ENCODE measurements at regions not wholly inside any gene's neighbourhood (a gene's known extent, or its start where the extent isn't known, plus 50 kb on each side); places are given as distances from the start of the nearest gene placed in this dataset.

DNA sequence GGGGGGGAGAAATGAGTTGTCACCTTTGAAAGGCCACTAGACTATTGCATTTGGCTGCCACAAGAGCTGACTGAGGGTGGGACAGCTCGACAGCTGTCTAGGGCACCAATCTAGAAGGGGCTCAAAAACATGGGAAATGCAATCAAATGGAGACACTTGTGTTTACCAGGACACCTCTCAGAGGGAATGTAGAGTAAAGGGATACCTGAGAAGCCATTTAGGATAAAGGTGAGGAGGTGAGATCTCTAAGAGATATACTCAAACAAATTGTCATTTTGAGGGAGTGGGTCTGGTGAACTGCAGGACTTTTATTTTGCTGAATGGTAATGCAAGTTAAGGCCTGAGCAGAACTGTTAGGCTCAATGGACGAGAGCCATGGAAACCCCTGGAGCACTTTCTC lies 159.8 kb downstream of the DDX1 start:
- TF ChIP-seq, protein P1, sequence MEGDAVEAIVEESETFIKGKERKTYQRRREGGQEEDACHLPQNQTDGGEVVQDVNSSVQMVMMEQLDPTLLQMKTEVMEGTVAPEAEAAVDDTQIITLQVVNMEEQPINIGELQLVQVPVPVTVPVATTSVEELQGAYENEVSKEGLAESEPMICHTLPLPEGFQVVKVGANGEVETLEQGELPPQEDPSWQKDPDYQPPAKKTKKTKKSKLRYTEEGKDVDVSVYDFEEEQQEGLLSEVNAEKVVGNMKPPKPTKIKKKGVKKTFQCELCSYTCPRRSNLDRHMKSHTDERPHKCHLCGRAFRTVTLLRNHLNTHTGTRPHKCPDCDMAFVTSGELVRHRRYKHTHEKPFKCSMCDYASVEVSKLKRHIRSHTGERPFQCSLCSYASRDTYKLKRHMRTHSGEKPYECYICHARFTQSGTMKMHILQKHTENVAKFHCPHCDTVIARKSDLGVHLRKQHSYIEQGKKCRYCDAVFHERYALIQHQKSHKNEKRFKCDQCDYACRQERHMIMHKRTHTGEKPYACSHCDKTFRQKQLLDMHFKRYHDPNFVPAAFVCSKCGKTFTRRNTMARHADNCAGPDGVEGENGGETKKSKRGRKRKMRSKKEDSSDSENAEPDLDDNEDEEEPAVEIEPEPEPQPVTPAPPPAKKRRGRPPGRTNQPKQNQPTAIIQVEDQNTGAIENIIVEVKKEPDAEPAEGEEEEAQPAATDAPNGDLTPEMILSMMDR (IDR thresholded peaks at IDR 0.05): no peak
- TF ChIP-seq POLR2A (IDR thresholded peaks at IDR 0.05) (no peak), POLR2AphosphoS5 (IDR thresholded peaks at IDR 0.05) (no peak), EP300 (IDR thresholded peaks at IDR 0.05; ENCODE audit: low read depth) (no peak)

All from transverse colon (tissue), 4 donors.